Astrocyte (in vitro differentiated cells and primary cell): ENCODE measurements at regions not wholly inside any gene's neighbourhood (a gene's known extent, or its start where the extent isn't known, plus 50 kb on each side); places are given as distances from the start of the nearest gene placed in this dataset.
A peak's percentile ranks its signal among the peaks of the same experiment; 100 is the strongest.

ENCODE experiments used
- DNase-seq: peaks from one replicate; pipeline ENCODE4 v3.0.0-alpha.2; 2010; ENCODE audit warnings: low read depth
- FAIRE-seq: peaks from 2 replicates; lab custom pipeline; 2011; peaks lifted over from hg19 to GRCh38; lab: Jason Lieb, UNC
- H2AFZ ChIP-seq: 2 replicates; pipeline ENCODE4 v1.6.0; 2012; ENCODE audit warnings: low read depth, low read length, inconsistent platforms
- H3K27ac ChIP-seq: 2 replicates; pipeline ENCODE4 v1.5.1; 2011; ENCODE audit warnings: low read depth, low read length, inconsistent platforms
- H3K27me3 ChIP-seq: 2 replicates; pipeline ENCODE4 v1.6.0; 2011; ENCODE audit warnings: low read length, inconsistent platforms; ENCODE audit not compliant: insufficient read depth
- H3K36me3 ChIP-seq: 2 replicates; pipeline ENCODE4 v1.5.1; 2011; ENCODE audit warnings: low read length, inconsistent platforms; ENCODE audit not compliant: insufficient read depth
- H3K4me1 ChIP-seq: 2 replicates; pipeline ENCODE4 v1.5.1; 2011; ENCODE audit warnings: low read length, inconsistent platforms; ENCODE audit not compliant: insufficient read depth
- H3K4me2 ChIP-seq: 2 replicates; pipeline ENCODE4 v1.6.0; 2012; ENCODE audit warnings: low read length, inconsistent platforms
- H3K4me3 ChIP-seq: 2 replicates; pipeline ENCODE4 v1.5.1; 2011; ENCODE audit warnings: low read depth, mild to moderate bottlenecking, low read length, inconsistent platforms; ENCODE audit not compliant: insufficient read depth
- H3K79me2 ChIP-seq: 2 replicates; pipeline ENCODE4 v1.6.0; 2012; ENCODE audit warnings: mild to moderate bottlenecking, low read length, inconsistent platforms; ENCODE audit not compliant: insufficient read depth
- H3K9ac ChIP-seq: 2 replicates; pipeline ENCODE4 v1.6.0; 2012; ENCODE audit warnings: mild to moderate bottlenecking, low read length, inconsistent platforms
- H3K9me3 ChIP-seq: 2 replicates; pipeline ENCODE4 v1.5.1; 2012; ENCODE audit warnings: low read depth, mild to moderate bottlenecking, low read length, inconsistent platforms; ENCODE audit not compliant: insufficient read depth
- H4K20me1 ChIP-seq: 2 replicates; pipeline ENCODE4 v1.6.0; 2012; ENCODE audit warnings: low read length, inconsistent platforms; ENCODE audit not compliant: insufficient read depth
- H3K27ac Mint-ChIP-seq: one replicate; pipeline ENCODE4 v1.8.0; 2021; ENCODE audit warnings: mild to moderate bottlenecking, mixed read lengths; ENCODE audit not compliant: unreplicated experiment
- H3K27me3 Mint-ChIP-seq: one replicate; pipeline ENCODE4 v1.8.0; 2021; ENCODE audit warnings: low read depth, mixed read lengths; ENCODE audit not compliant: unreplicated experiment
- H3K36me3 Mint-ChIP-seq: one replicate; pipeline ENCODE4 v1.8.0; 2021; ENCODE audit warnings: low read depth, mixed read lengths; ENCODE audit not compliant: unreplicated experiment
- H3K4me1 Mint-ChIP-seq: one replicate; pipeline ENCODE4 v1.8.0; 2021; ENCODE audit warnings: low read depth, mixed read lengths; ENCODE audit not compliant: unreplicated experiment
- H3K4me3 Mint-ChIP-seq: one replicate; pipeline ENCODE4 v1.8.0; 2021; ENCODE audit warnings: mild to moderate bottlenecking, moderate library complexity, mixed read lengths; ENCODE audit not compliant: unreplicated experiment
- H3K9me3 Mint-ChIP-seq: one replicate; pipeline ENCODE4 v1.8.0; 2021; ENCODE audit warnings: mild to moderate bottlenecking, mixed read lengths; ENCODE audit not compliant: unreplicated experiment
- CTCF ChIP-seq: IDR thresholded peaks from 2 replicates; pipeline ENCODE4 v1.5.1; 2011; ENCODE audit warnings: low read depth, mild to moderate bottlenecking, inconsistent platforms, low read length, moderate library complexity; ENCODE audit not compliant: insufficient read depth
- EZH2 ChIP-seq: IDR thresholded peaks from 2 replicates; pipeline ENCODE4 v1.6.1; 2012; ENCODE audit warnings: mild to moderate bottlenecking, low read length, inconsistent platforms; ENCODE audit not compliant: insufficient read depth

GRCh38 chr15:87575896-87576473, 680.6 kb downstream of the NTRK3 start:
- Histone ChIP-seq H3K27me3 (no peaks in the 10 kb centered on the region), H2AFZ (no peak overlapping the region), H3K4me2 (no peak overlapping the region), H3K79me2 (no peaks in the 10 kb centered on the region), H3K36me3 (no peaks in the 10 kb centered on the region), H3K9me3 (no peaks in the 10 kb centered on the region), H3K4me3 (no peak overlapping the region), H3K27ac (no peak overlapping the region), H4K20me1 (no peaks in the 10 kb centered on the region), H3K4me1 (peaks cover 21% of the 10 kb centered on the region), H3K9ac (no peak overlapping the region)
- no peaks in the 10 kb centered on the region for H3K27me3 Mint-ChIP-seq
- no peak overlapping the region for H3K4me3 Mint-ChIP-seq
- H3K36me3 Mint-ChIP-seq, result no peaks in the 10 kb centered on the region
- no peaks in the 10 kb centered on the region for H3K9me3 Mint-ChIP-seq
- DNase-seq (no peak), FAIRE-seq (no peak)
- TF ChIP-seq CTCF (no peak), EZH2 (no peak)
- H3K27ac Mint-ChIP-seq, result no peak overlapping the region
- peaks cover 9% of the 10 kb centered on the region for H3K4me1 Mint-ChIP-seq

DNA sequence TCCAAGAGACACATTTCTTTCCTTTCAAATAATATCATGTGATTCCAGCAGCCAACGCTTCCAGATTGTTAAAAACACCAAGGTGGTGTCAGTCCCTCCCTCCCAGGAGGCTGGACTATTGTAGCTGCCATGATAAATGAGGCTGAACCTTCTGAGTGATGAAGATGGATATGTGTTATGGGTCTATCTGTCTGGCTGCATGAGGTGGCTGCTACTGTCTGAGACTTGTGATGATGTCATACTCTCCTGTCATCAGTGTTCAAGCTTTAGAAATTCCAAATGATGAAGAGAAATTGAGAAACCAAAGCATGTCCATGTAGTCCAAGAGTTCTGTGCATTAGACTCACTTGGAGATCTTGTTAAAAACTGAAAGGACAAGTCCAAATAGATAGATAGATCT, 683.0 kb downstream of the NTRK3 start:
- no peak overlapping the region for H3K4me3 Mint-ChIP-seq
- Histone ChIP-seq H3K9me3 (no peaks in the 10 kb centered on the region), H3K4me3 (no peak overlapping the region), H3K4me2 (no peak overlapping the region), H3K27ac (no peak overlapping the region), H4K20me1 (no peaks in the 10 kb centered on the region), H3K36me3 (no peaks in the 10 kb centered on the region), H2AFZ (no peak overlapping the region), H3K27me3 (peaks cover 3% of the 10 kb centered on the region), H3K9ac (no peak overlapping the region), H3K4me1 (peaks cover 31% of the 10 kb centered on the region), H3K79me2 (no peaks in the 10 kb centered on the region)
- no peak overlapping the region for H3K27ac Mint-ChIP-seq
- H3K9me3 Mint-ChIP-seq, result no peaks in the 10 kb centered on the region
- H3K27me3 Mint-ChIP-seq, result no peaks in the 10 kb centered on the region
- H3K36me3 Mint-ChIP-seq, result no peaks in the 10 kb centered on the region
- TF ChIP-seq CTCF, result no peak
- TF ChIP-seq EZH2, result no peak
- DNase-seq (peak; percentile 24), FAIRE-seq (no peak)
- peaks cover 14% of the 10 kb centered on the region for H3K4me1 Mint-ChIP-seq

DNA sequence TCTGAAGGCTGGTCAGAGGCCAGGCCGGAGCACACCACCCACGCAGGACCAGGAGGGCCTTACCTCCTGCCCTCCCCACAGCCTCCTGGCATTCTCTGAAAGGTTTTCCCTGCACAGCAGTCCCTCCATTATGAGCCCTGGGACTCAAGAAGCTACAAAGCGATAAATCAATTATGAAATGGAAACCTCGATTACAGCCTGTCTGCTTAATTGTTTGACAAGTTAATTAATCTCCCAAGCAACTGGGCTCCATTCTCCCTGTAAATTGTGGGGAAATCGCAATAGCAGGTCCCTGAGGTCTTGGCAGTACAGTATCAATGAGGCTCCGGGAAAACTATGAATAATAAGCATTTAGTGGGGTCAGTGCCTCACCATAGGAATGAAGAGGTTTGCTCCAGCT, 683.5 kb downstream of the NTRK3 start:
- Histone ChIP-seq H3K27ac (no peak overlapping the region), H3K27me3 (peaks cover 4% of the 10 kb centered on the region), H3K9me3 (no peaks in the 10 kb centered on the region), H4K20me1 (no peaks in the 10 kb centered on the region), H3K4me3 (no peak overlapping the region), H3K79me2 (no peaks in the 10 kb centered on the region), H3K9ac (no peak overlapping the region), H3K4me1 (peaks cover 31% of the 10 kb centered on the region), H2AFZ (no peak overlapping the region), H3K36me3 (no peaks in the 10 kb centered on the region), H3K4me2 (peak overlapping the region; percentile 13)
- FAIRE-seq, result no peak
- no peak for TF ChIP-seq EZH2
- TF ChIP-seq CTCF, result no peak
- H3K27me3 Mint-ChIP-seq, result no peaks in the 10 kb centered on the region
- H3K36me3 Mint-ChIP-seq, result no peaks in the 10 kb centered on the region
- H3K4me3 Mint-ChIP-seq, result no peak overlapping the region
- H3K27ac Mint-ChIP-seq, result peak overlapping the region; percentile 19
- DNase-seq, result peak; percentile 29
- H3K9me3 Mint-ChIP-seq, result no peaks in the 10 kb centered on the region
- H3K4me1 Mint-ChIP-seq, result peaks cover 14% of the 10 kb centered on the region
